ENCODE measurements at regions not wholly inside any gene's neighbourhood (a gene's known extent, or its start where the extent isn't known, plus 50 kb on each side); places are given as distances from the start of the nearest gene placed in this dataset.

GRCh38 chr22:25388866-25389540, 169.6 kb downstream of the CRYBB2 start:
- no peak for DNase-seq (ENCODE audit: low read depth)
- no peak overlapping the region for H3K4me3 ChIP-seq (replicated peaks; ENCODE audit: low read depth, low read length)
- TF ChIP-seq CTCF (IDR thresholded peaks at IDR 0.05; ENCODE audit: low read length, missing control alignments), result no peak

GRCh38 chr22:25389541-25389919, 170.1 kb downstream of the CRYBB2 start:
- no peak overlapping the region for H3K4me3 ChIP-seq (replicated peaks; ENCODE audit: low read depth, low read length)
- no peak for TF ChIP-seq CTCF (IDR thresholded peaks at IDR 0.05; ENCODE audit: low read length, missing control alignments)
- no peak for DNase-seq (ENCODE audit: low read depth)

GRCh38 chr22:25390297-25391240, 171.1 kb downstream of the CRYBB2 start:
- H3K4me3 ChIP-seq (replicated peaks; ENCODE audit: low read depth, low read length), result no peak overlapping the region
- no peak for DNase-seq (ENCODE audit: low read depth)
- no peak for TF ChIP-seq CTCF (IDR thresholded peaks at IDR 0.05; ENCODE audit: low read length, missing control alignments)

- no peak for DNase-seq (ENCODE audit: low read depth)
- no peak overlapping the region for H3K4me3 ChIP-seq (replicated peaks; ENCODE audit: low read depth, low read length)
- no peak for TF ChIP-seq CTCF (IDR thresholded peaks at IDR 0.05; ENCODE audit: low read length, missing control alignments)
Observed at GRCh38 chr22:25392584-25392983, 171.9 kb upstream of the GRK3 start.

GRCh38 chr22:25393121-25393805, 171.2 kb upstream of the GRK3 start:
- TF ChIP-seq CTCF (IDR thresholded peaks at IDR 0.05; ENCODE audit: low read length, missing control alignments), result no peak
- H3K4me3 ChIP-seq (replicated peaks; ENCODE audit: low read depth, low read length), result no peak overlapping the region
- no peak for DNase-seq (ENCODE audit: low read depth)

GRCh38 chr22:25395468-25395867, 169.0 kb upstream of the GRK3 start:
- no peak overlapping the region for H3K4me3 ChIP-seq (replicated peaks; ENCODE audit: low read depth, low read length)
- no peak for DNase-seq (ENCODE audit: low read depth)
- TF ChIP-seq CTCF (IDR thresholded peaks at IDR 0.05; ENCODE audit: low read length, missing control alignments), result no peak

Measured in fibroblast of pulmonary artery (primary cell).